ENCODE measurements at regions not wholly inside any gene's neighbourhood (a gene's known extent, or its start where the extent isn't known, plus 50 kb on each side); places are given as distances from the start of the nearest gene placed in this dataset.

DNA sequence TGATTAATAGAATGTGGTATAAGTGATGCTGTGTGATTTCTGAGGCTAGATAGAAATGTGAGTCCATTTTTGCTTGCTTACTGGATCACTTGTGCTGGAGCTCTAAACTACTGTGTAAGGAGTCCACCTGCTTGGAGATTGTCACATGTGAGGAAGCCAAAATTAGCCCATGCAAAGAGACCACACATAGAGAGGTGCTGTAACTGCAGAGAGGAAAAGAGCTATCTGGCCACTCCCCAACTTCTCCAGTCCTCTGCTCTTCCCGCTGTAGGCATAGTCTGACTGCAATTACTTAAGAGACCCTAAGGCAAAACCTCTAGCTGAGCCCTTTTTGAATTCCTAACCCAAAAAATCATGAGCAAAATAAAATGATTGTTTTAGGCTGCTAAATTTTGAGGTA is 120.6 kb upstream of the FBXO11 start:
- Mint-ChIP-seq H3K27me3 (ENCODE audit: low read depth) (peaks cover 14% of the 10 kb centered on the region), H3K4me3 (ENCODE audit: unreplicated experiment) (no peak overlapping the region), H3K27ac (ENCODE audit: unreplicated experiment) (no peak overlapping the region), H3K36me3 (ENCODE audit: low read depth) (no peaks in the 10 kb centered on the region), H3K9me3 (ENCODE audit: low read depth) (peaks cover 7% of the 10 kb centered on the region), H3K4me1 (ENCODE audit: low read depth) (no peaks in the 10 kb centered on the region)
- TF ChIP-seq, protein P1, sequence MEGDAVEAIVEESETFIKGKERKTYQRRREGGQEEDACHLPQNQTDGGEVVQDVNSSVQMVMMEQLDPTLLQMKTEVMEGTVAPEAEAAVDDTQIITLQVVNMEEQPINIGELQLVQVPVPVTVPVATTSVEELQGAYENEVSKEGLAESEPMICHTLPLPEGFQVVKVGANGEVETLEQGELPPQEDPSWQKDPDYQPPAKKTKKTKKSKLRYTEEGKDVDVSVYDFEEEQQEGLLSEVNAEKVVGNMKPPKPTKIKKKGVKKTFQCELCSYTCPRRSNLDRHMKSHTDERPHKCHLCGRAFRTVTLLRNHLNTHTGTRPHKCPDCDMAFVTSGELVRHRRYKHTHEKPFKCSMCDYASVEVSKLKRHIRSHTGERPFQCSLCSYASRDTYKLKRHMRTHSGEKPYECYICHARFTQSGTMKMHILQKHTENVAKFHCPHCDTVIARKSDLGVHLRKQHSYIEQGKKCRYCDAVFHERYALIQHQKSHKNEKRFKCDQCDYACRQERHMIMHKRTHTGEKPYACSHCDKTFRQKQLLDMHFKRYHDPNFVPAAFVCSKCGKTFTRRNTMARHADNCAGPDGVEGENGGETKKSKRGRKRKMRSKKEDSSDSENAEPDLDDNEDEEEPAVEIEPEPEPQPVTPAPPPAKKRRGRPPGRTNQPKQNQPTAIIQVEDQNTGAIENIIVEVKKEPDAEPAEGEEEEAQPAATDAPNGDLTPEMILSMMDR (IDR thresholded peaks at IDR 0.05): no peak
- DNase-seq (ENCODE audit: low spot score): no peak

DNA sequence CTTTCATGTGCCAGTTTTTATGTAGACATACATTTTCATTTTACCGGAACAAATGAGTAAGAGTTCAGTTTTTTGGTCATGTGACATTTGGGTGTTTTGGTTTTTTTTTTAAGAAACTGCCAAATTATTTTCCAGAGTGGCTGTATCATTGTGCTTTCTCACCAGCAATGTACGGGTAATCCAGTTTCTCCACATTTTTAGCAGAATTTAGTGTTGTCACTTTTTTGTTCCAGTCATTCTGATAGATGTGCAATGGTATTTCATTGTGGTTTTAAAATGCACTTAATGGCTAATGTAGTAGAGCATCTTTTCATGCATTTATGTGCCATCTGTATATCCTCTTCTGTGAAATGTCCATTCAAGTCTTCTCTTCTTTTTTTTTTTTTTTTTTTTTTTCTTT is 126.5 kb upstream of the FBXO11 start:
- Mint-ChIP-seq H3K4me1 (ENCODE audit: low read depth) (no peaks in the 10 kb centered on the region), H3K27ac (ENCODE audit: unreplicated experiment) (no peak overlapping the region), H3K27me3 (ENCODE audit: low read depth) (peaks cover 3% of the 10 kb centered on the region), H3K9me3 (ENCODE audit: low read depth) (peaks cover 13% of the 10 kb centered on the region), H3K36me3 (ENCODE audit: low read depth) (no peaks in the 10 kb centered on the region), H3K4me3 (ENCODE audit: unreplicated experiment) (no peak overlapping the region)
- TF ChIP-seq, protein P1 (IDR thresholded peaks at IDR 0.05): no peak
- DNase-seq (ENCODE audit: low spot score): no peak

DNA sequence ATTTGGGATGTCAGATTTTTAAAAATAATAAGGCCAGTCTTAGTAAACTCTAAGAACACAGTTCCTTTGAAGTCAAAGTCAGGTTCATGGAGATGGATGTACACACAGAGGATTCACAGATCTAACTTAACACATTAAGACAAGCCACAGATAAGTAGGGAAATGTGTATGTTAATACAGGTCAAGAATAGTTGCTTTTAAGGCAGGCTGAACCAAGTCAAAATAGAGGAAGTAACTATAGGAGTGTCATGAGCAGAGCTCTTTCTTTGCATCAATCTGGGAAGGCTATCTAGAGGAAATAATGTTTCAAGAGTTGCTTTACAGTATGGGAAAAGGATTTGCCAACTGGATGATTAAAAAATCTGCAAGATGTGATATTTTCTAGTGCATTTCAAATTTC is 128.0 kb upstream of the FBXO11 start:
- H3K27ac Mint-ChIP-seq (ENCODE audit: unreplicated experiment): no peak overlapping the region
- TF ChIP-seq, protein P1 (IDR thresholded peaks at IDR 0.05): no peak
- no peaks in the 10 kb centered on the region for H3K27me3 Mint-ChIP-seq (ENCODE audit: low read depth)
- H3K4me3 Mint-ChIP-seq (ENCODE audit: unreplicated experiment): no peak overlapping the region
- H3K9me3 Mint-ChIP-seq (ENCODE audit: low read depth): peaks cover 7% of the 10 kb centered on the region
- H3K36me3 Mint-ChIP-seq (ENCODE audit: low read depth): no peaks in the 10 kb centered on the region
- no peaks in the 10 kb centered on the region for H3K4me1 Mint-ChIP-seq (ENCODE audit: low read depth)
- DNase-seq (ENCODE audit: low spot score): no peak

DNA sequence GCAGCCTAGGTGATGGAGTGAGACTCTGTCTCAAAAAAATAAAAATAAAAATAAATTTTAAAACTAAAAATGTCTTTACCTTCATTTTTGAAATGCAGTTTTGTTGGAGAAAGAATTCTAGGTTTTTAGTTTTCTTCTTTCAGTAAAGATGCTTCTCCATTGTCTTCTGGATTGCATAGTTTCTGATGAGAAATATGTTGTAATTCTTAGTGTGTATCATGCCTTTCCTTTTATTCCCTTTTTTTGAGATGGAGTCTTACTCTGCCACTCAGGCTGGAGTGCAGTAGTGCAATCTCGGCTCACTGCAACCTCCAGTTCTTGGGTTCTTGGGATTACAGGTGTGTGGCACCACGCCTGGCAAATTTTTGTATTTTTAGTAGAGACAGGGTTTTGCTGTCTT is 130.0 kb upstream of the FBXO11 start:
- H3K4me3 Mint-ChIP-seq (ENCODE audit: unreplicated experiment): no peak overlapping the region
- TF ChIP-seq, protein P1 (IDR thresholded peaks at IDR 0.05): no peak
- H3K27me3 Mint-ChIP-seq (ENCODE audit: low read depth): no peaks in the 10 kb centered on the region
- no peaks in the 10 kb centered on the region for H3K36me3 Mint-ChIP-seq (ENCODE audit: low read depth)
- no peak for DNase-seq (ENCODE audit: low spot score)
- H3K4me1 Mint-ChIP-seq (ENCODE audit: low read depth): no peaks in the 10 kb centered on the region
- no peak overlapping the region for H3K27ac Mint-ChIP-seq (ENCODE audit: unreplicated experiment)
- peaks cover 7% of the 10 kb centered on the region for H3K9me3 Mint-ChIP-seq (ENCODE audit: low read depth)

GRCh38 chr2:48039209-48039990 is 133.1 kb upstream of the FBXO11 start:
- TF ChIP-seq, protein P1 (IDR thresholded peaks at IDR 0.05): no peak
- no peaks in the 10 kb centered on the region for H3K36me3 Mint-ChIP-seq (ENCODE audit: low read depth)
- H3K27ac Mint-ChIP-seq (ENCODE audit: unreplicated experiment): no peak overlapping the region
- H3K4me1 Mint-ChIP-seq (ENCODE audit: low read depth): no peaks in the 10 kb centered on the region
- H3K4me3 Mint-ChIP-seq (ENCODE audit: unreplicated experiment): no peak overlapping the region
- H3K27me3 Mint-ChIP-seq (ENCODE audit: low read depth): no peaks in the 10 kb centered on the region
- peaks cover 7% of the 10 kb centered on the region for H3K9me3 Mint-ChIP-seq (ENCODE audit: low read depth)
- DNase-seq (ENCODE audit: low spot score): no peak
